IPS-NIHi7 (cell line): ENCODE measurements at regions not wholly inside any gene's neighbourhood (a gene's known extent, or its start where the extent isn't known, plus 50 kb on each side); places are given as distances from the start of the nearest gene placed in this dataset.

Experiments
- DNase-seq: peaks from one replicate; pipeline ENCODE4 v3.0.0; 2012; ENCODE audit warnings: mixed read lengths; ENCODE audit errors: extremely low spot score

GRCh38 chr17:69884846-69885245, 190.2 kb upstream of the KCNJ16 start:
- DNase-seq = no peak

- DNase-seq = no peak
Measured at GRCh38 chr17:69898601-69899000, 176.4 kb upstream of the KCNJ16 start.

GRCh38 chr17:69900101-69900500, 174.9 kb upstream of the KCNJ16 start:
- DNase-seq = no peak

GRCh38 chr17:69900829-69901228, 174.2 kb upstream of the KCNJ16 start:
- DNase-seq = no peak

GRCh38 chr17:69906306-69906705, 168.7 kb upstream of the KCNJ16 start:
- DNase-seq = no peak

GRCh38 chr17:69907132-69907847, 167.7 kb upstream of the KCNJ16 start:
- no peak for DNase-seq

GRCh38 chr17:69908626-69909368, 166.2 kb upstream of the KCNJ16 start:
- no peak for DNase-seq

GRCh38 chr17:69909389-69909788, 165.6 kb upstream of the KCNJ16 start:
- DNase-seq = no peak

GRCh38 chr17:69912805-69913204, 162.2 kb upstream of the KCNJ16 start:
- DNase-seq = no peak

GRCh38 chr17:69913216-69913615, 161.8 kb upstream of the KCNJ16 start:
- DNase-seq = no peak

- DNase-seq = no peak
Measured at GRCh38 chr17:69913616-69914015, 161.4 kb upstream of the KCNJ16 start.

- DNase-seq = no peak
Measured at GRCh38 chr17:69914520-69914919, 160.5 kb upstream of the KCNJ16 start.

- peak; percentile 25 for DNase-seq
Measured at GRCh38 chr17:69916761-69917160, 158.3 kb upstream of the KCNJ16 start.

- no peak for DNase-seq
Measured at GRCh38 chr17:69918164-69918563, 156.9 kb upstream of the KCNJ16 start.

- no peak for DNase-seq
Measured at GRCh38 chr17:69919789-69920188, 155.2 kb upstream of the KCNJ16 start.

GRCh38 chr17:69921046-69921445, 154.0 kb upstream of the KCNJ16 start:
- DNase-seq = no peak

GRCh38 chr17:69928611-69929010, 146.4 kb upstream of the KCNJ16 start:
- DNase-seq = no peak

- DNase-seq = no peak
Measured at GRCh38 chr17:69936996-69937395, 138.0 kb upstream of the KCNJ16 start.

- DNase-seq = no peak
Measured at GRCh38 chr17:69943058-69943457, 132.0 kb upstream of the KCNJ16 start.

GRCh38 chr17:69944406-69944805, 130.6 kb upstream of the KCNJ16 start:
- DNase-seq = no peak

- no peak for DNase-seq
Measured at GRCh38 chr17:69945698-69946185, 129.3 kb upstream of the KCNJ16 start.

- no peak for DNase-seq
Measured at GRCh38 chr17:69947027-69947759, 127.8 kb upstream of the KCNJ16 start.

GRCh38 chr17:69948406-69948805, 126.6 kb upstream of the KCNJ16 start:
- DNase-seq = no peak
